Activated B cell treated with CpG ODN at 0.5 μM for 24 hours (primary cell): ENCODE measurements at regions not wholly inside any gene's neighbourhood (a gene's known extent, or its start where the extent isn't known, plus 50 kb on each side); places are given as distances from the start of the nearest gene placed in this dataset.

Source experiments
- ATAC-seq: fragments of 200-7000 bp; cut with Tn5 transposase; one replicate; pipeline ENCODE4 v1.10.0; 2021; ENCODE audit warnings: low read depth, mild to moderate bottlenecking, moderate library complexity
- CTCF ChIA-PET: fragments of 350-600 bp; sonication (Branson Sonifier 250); formaldehyde crosslinking; loops from one replicate; lab custom pipeline; 2021; ENCODE audit warnings: antibody characterized with exemption; lab: Charles Lee
- POLR2A ChIA-PET: fragments of 350-600 bp; sonication (Branson Sonifier 250); formaldehyde crosslinking; loops from one replicate; lab custom pipeline; 2021; ENCODE audit warnings: antibody characterized with exemption; lab: Charles Lee
- DNase-seq: peaks from one replicate; pipeline ENCODE4 v3.0.0; 2022
- H3K27ac Mint-ChIP-seq: one replicate; pipeline ENCODE4 v1.8.0; 2020; ENCODE audit warnings: mixed read lengths
- H3K27me3 Mint-ChIP-seq: one replicate; pipeline ENCODE4 v1.8.0; 2021; ENCODE audit warnings: mixed read lengths
- H3K36me3 Mint-ChIP-seq: one replicate; pipeline ENCODE4 v1.8.0; 2021; ENCODE audit warnings: low read depth, mixed read lengths
- H3K4me1 Mint-ChIP-seq: one replicate; pipeline ENCODE4 v1.8.0; 2021; ENCODE audit warnings: mixed read lengths
- H3K4me3 Mint-ChIP-seq: one replicate; pipeline ENCODE4 v1.8.0; 2020; ENCODE audit warnings: mild to moderate bottlenecking, mixed read lengths
- H3K9me3 Mint-ChIP-seq: one replicate; pipeline ENCODE4 v1.8.0; 2020; ENCODE audit warnings: mixed read lengths
- intact Hi-C: fragments of 100-400 bp; cut with micrococcal nuclease; formaldehyde crosslinking; loops from one replicate; pipeline ENCODE4 v1.15.1; 2024
- TF ChIP-seq, protein P1 (sequence below): fragments of 200-600 bp; IDR thresholded peaks from one replicate; pipeline ENCODE4 v1.8.0; 2022; ENCODE audit warnings: antibody characterized with exemption, mild to moderate bottlenecking

DNA sequence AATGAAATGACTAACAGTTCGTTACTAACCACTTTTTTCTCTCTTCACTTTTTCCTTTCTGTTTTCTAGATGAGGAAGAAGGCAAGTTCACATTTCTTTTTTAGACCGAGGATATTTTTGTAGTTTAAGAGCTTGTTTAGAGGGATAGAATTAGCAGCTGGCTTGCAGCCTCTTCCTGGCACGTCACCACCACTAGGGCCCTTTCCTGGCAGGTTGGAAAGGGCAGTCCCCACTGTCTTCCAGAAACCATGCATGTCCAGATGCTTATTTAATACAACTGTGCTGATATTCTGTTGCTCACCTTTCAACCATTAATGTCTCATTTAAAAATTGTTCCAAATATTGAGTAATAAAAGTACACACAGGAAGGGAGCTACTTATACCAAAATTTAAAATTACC lies 209.5 kb upstream of the PACRGL start:
- TF ChIP-seq, protein P1, sequence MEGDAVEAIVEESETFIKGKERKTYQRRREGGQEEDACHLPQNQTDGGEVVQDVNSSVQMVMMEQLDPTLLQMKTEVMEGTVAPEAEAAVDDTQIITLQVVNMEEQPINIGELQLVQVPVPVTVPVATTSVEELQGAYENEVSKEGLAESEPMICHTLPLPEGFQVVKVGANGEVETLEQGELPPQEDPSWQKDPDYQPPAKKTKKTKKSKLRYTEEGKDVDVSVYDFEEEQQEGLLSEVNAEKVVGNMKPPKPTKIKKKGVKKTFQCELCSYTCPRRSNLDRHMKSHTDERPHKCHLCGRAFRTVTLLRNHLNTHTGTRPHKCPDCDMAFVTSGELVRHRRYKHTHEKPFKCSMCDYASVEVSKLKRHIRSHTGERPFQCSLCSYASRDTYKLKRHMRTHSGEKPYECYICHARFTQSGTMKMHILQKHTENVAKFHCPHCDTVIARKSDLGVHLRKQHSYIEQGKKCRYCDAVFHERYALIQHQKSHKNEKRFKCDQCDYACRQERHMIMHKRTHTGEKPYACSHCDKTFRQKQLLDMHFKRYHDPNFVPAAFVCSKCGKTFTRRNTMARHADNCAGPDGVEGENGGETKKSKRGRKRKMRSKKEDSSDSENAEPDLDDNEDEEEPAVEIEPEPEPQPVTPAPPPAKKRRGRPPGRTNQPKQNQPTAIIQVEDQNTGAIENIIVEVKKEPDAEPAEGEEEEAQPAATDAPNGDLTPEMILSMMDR = no peak
- ChIA-PET POLR2A (no interaction called here), CTCF (no interaction called here)
- H3K27me3 Mint-ChIP-seq = no peaks in the 10 kb centered on the region
- no peak overlapping the region for H3K27ac Mint-ChIP-seq
- H3K9me3 Mint-ChIP-seq = no peaks in the 10 kb centered on the region
- no peaks in the 10 kb centered on the region for H3K36me3 Mint-ChIP-seq
- no peaks in the 10 kb centered on the region for H3K4me1 Mint-ChIP-seq
- intact Hi-C loops = no loop called here
- DNase-seq (no peak), ATAC-seq (no peak)
- H3K4me3 Mint-ChIP-seq = no peak overlapping the region

DNA sequence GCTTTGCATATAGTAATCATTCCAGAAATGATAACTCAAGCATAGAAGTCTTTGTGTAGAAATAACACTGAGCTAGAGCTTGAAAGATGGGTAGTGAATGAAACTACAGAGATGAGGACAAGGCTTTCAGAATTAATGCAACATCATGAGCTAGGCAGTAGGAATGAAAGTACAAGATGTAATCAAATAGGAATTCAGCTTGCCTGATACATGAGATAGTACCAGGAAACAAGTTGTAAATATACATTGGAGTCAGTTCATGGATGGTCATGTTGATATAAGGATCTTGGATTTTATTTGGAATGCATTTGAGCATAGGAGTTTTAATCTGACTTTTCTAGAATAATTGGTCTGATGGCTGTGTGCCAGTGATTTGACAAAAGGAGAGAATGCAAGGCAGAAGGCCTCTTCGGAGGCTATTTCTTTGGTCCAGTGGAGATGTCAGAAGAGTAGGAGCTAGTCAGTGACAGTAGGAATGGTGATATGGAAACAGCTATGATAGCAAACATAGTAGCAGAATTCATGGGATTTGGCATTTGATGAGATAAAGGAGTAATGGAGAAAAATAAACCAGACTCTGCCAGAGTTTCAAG lies 206.4 kb upstream of the PACRGL start:
- no peaks in the 10 kb centered on the region for H3K36me3 Mint-ChIP-seq
- TF ChIP-seq, protein P1 = no peak
- no peak overlapping the region for H3K4me3 Mint-ChIP-seq
- H3K4me1 Mint-ChIP-seq = no peaks in the 10 kb centered on the region
- H3K9me3 Mint-ChIP-seq = no peaks in the 10 kb centered on the region
- DNase-seq (no peak), ATAC-seq (no peak)
- H3K27me3 Mint-ChIP-seq = no peaks in the 10 kb centered on the region
- H3K27ac Mint-ChIP-seq = no peak overlapping the region
- ChIA-PET POLR2A (no interaction called here), CTCF (no interaction called here)
- intact Hi-C loops = no loop called here

DNA sequence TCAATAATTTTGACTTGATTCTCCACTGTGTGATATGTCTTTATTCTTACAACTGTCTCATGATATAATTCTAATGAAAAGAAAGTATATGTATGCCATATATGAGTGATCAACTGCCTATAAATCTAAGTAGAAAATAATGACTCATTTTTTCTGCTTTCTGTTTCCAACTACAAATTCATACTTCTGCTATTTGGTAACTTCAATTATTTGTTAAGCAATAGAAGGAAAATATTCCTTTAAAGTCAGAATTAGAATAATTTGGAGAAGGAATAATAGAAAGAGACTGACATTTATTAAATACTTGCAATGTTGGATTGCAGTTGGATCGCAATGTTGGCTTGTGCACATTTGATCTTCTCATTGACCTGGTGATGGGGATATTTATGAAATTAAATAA lies 204.2 kb upstream of the PACRGL start:
- Mint-ChIP-seq H3K9me3 (no peaks in the 10 kb centered on the region), H3K27ac (no peak overlapping the region), H3K36me3 (no peaks in the 10 kb centered on the region), H3K27me3 (no peaks in the 10 kb centered on the region), H3K4me3 (no peak overlapping the region), H3K4me1 (no peaks in the 10 kb centered on the region)
- DNase-seq (no peak), ATAC-seq (no peak)
- intact Hi-C loops = no loop called here
- TF ChIP-seq, protein P1 = no peak
- ChIA-PET POLR2A (no interaction called here), CTCF (no interaction called here)

DNA sequence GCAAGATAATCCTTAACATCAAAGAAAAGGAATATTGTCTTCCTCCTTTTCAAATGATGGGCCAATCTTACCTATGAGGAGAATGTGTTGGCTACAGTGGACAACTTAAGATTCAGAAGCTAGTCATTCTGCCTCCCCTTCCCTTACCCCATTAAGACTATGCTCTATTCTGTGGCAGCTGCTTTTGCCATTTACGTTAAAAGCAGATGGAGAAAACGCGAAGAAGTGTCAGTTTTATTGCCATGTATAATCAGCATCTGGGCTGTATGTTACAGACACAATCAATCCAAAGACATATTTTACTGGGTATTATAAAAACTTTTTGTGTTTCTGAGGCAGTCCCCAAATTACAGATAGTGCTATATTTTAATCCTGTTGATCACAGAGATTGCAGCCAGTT lies 196.1 kb upstream of the PACRGL start:
- ATAC-seq (no peak), DNase-seq (no peak)
- TF ChIP-seq, protein P1 = no peak
- no peaks in the 10 kb centered on the region for H3K36me3 Mint-ChIP-seq
- H3K27me3 Mint-ChIP-seq = no peaks in the 10 kb centered on the region
- no peaks in the 10 kb centered on the region for H3K9me3 Mint-ChIP-seq
- POLR2A ChIA-PET = no interaction called here
- H3K27ac Mint-ChIP-seq = no peak overlapping the region
- intact Hi-C loops = no loop called here
- CTCF ChIA-PET = no interaction called here
- H3K4me1 Mint-ChIP-seq = no peaks in the 10 kb centered on the region
- no peak overlapping the region for H3K4me3 Mint-ChIP-seq

DNA sequence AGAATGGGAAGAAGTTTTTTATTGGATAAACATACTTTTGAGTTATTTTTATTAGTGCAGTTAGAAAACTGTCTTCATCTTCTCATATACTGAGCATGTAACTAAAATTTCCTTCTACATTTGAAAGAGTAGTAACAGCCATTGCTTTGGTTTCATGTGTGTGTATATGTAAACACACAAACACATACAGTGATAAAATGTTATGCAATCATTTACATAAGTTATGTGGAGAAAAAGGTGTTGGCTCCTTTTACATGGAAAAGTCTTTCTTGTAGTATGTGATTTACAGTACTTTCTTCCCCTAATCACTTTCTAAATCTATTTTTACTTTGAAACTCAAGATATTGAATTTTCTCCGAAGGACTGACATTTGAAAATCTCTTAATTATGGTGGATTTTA lies 194.3 kb upstream of the PACRGL start:
- no peaks in the 10 kb centered on the region for H3K4me1 Mint-ChIP-seq
- no peak for ATAC-seq
- no peaks in the 10 kb centered on the region for H3K9me3 Mint-ChIP-seq
- no peak for DNase-seq
- no peak overlapping the region for H3K4me3 Mint-ChIP-seq
- no peaks in the 10 kb centered on the region for H3K27me3 Mint-ChIP-seq
- ChIA-PET POLR2A (no interaction called here), CTCF (interaction anchor here (0.6 kb wide), 1 partner anchor 151 kb away, joined by 3 read pairs; no protein-coding TSS in a partner anchor)
- H3K36me3 Mint-ChIP-seq = no peaks in the 10 kb centered on the region
- TF ChIP-seq, protein P1 = no peak
- H3K27ac Mint-ChIP-seq = no peak overlapping the region
- intact Hi-C loops = no loop called here
